H4 (cell line): ENCODE measurements at regions not wholly inside any gene's neighbourhood (a gene's known extent, or its start where the extent isn't known, plus 50 kb on each side); places are given as distances from the start of the nearest gene placed in this dataset.

Source experiments
- DNase-seq: peaks from one replicate; pipeline ENCODE4 v3.0.0-alpha.2; 2015; ENCODE audit warnings: low spot score

GRCh38 chrX:71000139-71000538 is 68.0 kb downstream of the SNX12 start:
- no peak for DNase-seq

DNA sequence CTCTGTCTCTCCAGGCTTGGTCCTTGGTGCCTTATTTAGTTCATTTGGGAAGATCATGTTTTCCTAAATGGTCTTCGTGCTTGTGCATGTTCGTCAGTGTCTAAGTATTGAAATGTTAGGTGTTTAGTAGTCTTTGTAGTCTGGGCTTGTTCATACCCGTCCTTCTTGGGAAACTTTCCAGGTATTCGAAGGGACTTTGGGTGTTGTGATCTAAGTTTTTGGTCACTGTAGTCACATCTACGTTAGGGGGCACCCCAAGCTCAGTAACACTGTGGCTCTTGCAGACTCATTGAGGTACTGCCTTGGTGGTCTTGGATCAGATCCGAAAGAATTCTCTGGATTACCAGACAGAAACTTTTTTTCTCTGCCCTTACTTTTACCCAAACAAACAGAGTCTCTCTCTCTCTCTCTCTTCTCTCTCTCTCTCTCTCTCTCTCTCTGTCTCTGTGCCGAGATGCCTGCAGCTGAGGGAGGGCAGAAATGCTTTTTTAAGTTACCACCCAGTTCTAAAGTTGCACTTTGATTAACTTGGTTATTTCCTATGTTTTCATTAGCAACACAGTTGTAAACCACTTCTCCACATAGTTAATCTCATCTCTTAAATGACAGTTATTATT is 67.6 kb upstream of the SLC7A3 start:
- DNase-seq: peak; percentile 19

DNA sequence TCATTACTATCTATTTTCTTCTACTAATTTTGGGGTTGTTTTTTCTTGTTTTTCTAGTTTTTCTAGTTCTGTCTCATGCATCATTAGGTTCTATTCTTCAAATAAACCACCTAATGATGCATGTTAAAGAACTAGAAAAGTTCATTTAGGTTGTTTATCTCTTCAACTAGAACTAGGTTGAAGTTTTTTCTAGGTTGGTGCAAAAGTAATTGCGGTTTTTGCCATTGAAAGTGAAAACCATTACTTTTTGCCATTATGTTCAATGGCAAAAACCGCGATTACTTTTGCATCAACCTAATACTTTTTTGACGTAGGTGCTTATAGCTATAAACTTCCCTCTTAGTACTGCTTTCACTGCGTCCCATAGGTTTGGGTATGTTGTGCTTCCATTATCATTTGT is 64.4 kb upstream of the SLC7A3 start:
- DNase-seq: no peak

DNA sequence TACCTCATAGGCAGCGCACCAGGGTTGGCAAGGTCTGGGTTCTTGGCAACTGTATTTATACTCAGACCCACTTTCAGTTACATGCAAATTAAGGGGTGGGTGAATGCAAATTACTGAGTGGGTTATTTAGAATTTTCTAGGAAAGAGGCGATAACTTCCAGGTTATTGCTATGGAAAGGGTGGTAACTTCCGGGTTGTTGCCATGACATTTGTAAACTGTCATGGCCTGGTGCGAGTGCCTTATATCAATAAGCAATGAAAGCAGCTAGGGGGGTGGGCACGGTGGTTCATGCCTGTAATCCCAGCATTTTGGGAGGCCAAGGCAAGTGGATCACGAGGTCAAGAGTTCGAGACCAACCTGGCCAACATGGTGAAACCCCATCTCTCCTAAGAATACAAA is 57.5 kb upstream of the SLC7A3 start:
- DNase-seq: no peak
